ENCODE measurements at regions not wholly inside any gene's neighbourhood (a gene's known extent, or its start where the extent isn't known, plus 50 kb on each side); places are given as distances from the start of the nearest gene placed in this dataset.
"Not testable (repeated sequence)": the region's sequence is repeated elsewhere in the genome, so short reads cannot be mapped to it uniquely, and the experiment has no call there.

- Histone ChIP-seq H3K4me3 (no peak overlapping the region), H3K27me3 (no peaks in the 10 kb centered on the region), H3K4me1 (no peaks in the 10 kb centered on the region), H3K27ac (no peak overlapping the region), H3K36me3 (replicated peaks in 1 of 2; ENCODE audit: insufficient read depth in 1 of 2, low read depth in 2 of 2) (no peaks in the 10 kb centered on the region), H3K9me3 (no peaks in the 10 kb centered on the region)
- TF ChIP-seq CTCF (IDR thresholded peaks at IDR 0.05) (no peak), POLR2A (IDR thresholded peaks at IDR 0.05) (no peak)
- DNase-seq = no peak
- intact Hi-C loops (cut with DNase I) = no loop called here
- ATAC-seq = no peak
- 78 to 88% methylated on average over 2 of the region's 2 CpGs for WGBS, 2 donors
These were observed 143.1 kb downstream of the CSNK2A3 start for GRCh38 chr11:11209967-11210366.

GRCh38 chr11:11208994-11209393 lies 144.1 kb downstream of the CSNK2A3 start:
- H3K4me3 ChIP-seq = no peak overlapping the region
- H3K36me3 ChIP-seq (replicated peaks in 1 of 2; ENCODE audit: insufficient read depth in 1 of 2, low read depth in 2 of 2) = no peaks in the 10 kb centered on the region
- no peak for ATAC-seq
- H3K27me3 ChIP-seq = no peaks in the 10 kb centered on the region
- H3K27ac ChIP-seq = no peak overlapping the region
- 67 to 72% methylated on average over 4 of the region's 4 CpGs for WGBS, 2 donors
- H3K4me1 ChIP-seq = no peaks in the 10 kb centered on the region
- no peak for TF ChIP-seq POLR2A (IDR thresholded peaks at IDR 0.05)
- no peak for TF ChIP-seq CTCF (IDR thresholded peaks at IDR 0.05)
- DNase-seq = no peak
- no peaks in the 10 kb centered on the region for H3K9me3 ChIP-seq
- intact Hi-C loops (cut with DNase I) = no loop called here

- 61 to 71% methylated on average over 3 of the region's 3 CpGs for WGBS, 2 donors
- H3K9me3 ChIP-seq = peaks cover 0 to 7% (median 0%) of the 10 kb centered on the region in 3 donors
- H3K27me3 ChIP-seq = no peaks in the 10 kb centered on the region
- no peak overlapping the region for H3K27ac ChIP-seq
- H3K36me3 ChIP-seq (replicated peaks in 1 of 2; ENCODE audit: insufficient read depth in 1 of 2, low read depth in 2 of 2) = no peaks in the 10 kb centered on the region
- no peak overlapping the region for H3K4me3 ChIP-seq
- TF ChIP-seq CTCF (IDR thresholded peaks at IDR 0.05) (no peak), POLR2A (IDR thresholded peaks at IDR 0.05) (no peak)
- ATAC-seq = no peak
- intact Hi-C loops (cut with DNase I) = no loop called here
- DNase-seq = no peak
- H3K4me1 ChIP-seq = no peaks in the 10 kb centered on the region
These were observed 145.6 kb downstream of the CSNK2A3 start for GRCh38 chr11:11207428-11207827.

GRCh38 chr11:11206484-11206883 lies 146.6 kb downstream of the CSNK2A3 start:
- Histone ChIP-seq H3K27me3 (no peaks in the 10 kb centered on the region), H3K36me3 (replicated peaks in 1 of 2; ENCODE audit: insufficient read depth in 1 of 2, low read depth in 2 of 2) (no peaks in the 10 kb centered on the region), H3K9me3 (peaks cover 0 to 7% (median 0%) of the 10 kb centered on the region in 3 donors), H3K27ac (no peak overlapping the region), H3K4me3 (no peak overlapping the region), H3K4me1 (no peaks in the 10 kb centered on the region)
- WGBS, 2 donors = 61 to 80% methylated on average over 7 of the region's 7 CpGs
- TF ChIP-seq CTCF (IDR thresholded peaks at IDR 0.05) (no peak), POLR2A (IDR thresholded peaks at IDR 0.05) (no peak)
- no peak for DNase-seq
- ATAC-seq = no peak
- intact Hi-C loops (cut with DNase I) = no loop called here

GRCh38 chr11:11202885-11203284 lies 150.2 kb downstream of the CSNK2A3 start:
- Histone ChIP-seq H3K36me3 (replicated peaks in 1 of 2; ENCODE audit: insufficient read depth in 1 of 2, low read depth in 2 of 2) (no peaks in the 10 kb centered on the region), H3K9me3 (peaks cover 0 to 7% (median 0%) of the 10 kb centered on the region in 3 donors), H3K4me3 (no peak overlapping the region), H3K27me3 (no peaks in the 10 kb centered on the region), H3K4me1 (no peaks in the 10 kb centered on the region), H3K27ac (no peak overlapping the region)
- WGBS, 2 donors = 62 to 69% methylated on average over 2 of the region's 2 CpGs
- TF ChIP-seq POLR2A (IDR thresholded peaks at IDR 0.05) (no peak), CTCF (IDR thresholded peaks at IDR 0.05) (no peak)
- intact Hi-C loops (cut with DNase I) = no loop called here
- no peak for DNase-seq
- ATAC-seq = no peak

- H3K27me3 ChIP-seq; H3K9me3 ChIP-seq; intact Hi-C loops (cut with DNase I); H3K36me3 ChIP-seq (replicated peaks in 1 of 2; ENCODE audit: insufficient read depth in 1 of 2, low read depth in 2 of 2); H3K27ac ChIP-seq; H3K4me3 ChIP-seq; H3K4me1 ChIP-seq; ATAC-seq; DNase-seq: not testable (repeated sequence)
- 64 to 73% methylated on average over 2 to 4 of the region's 4 CpGs for WGBS, 2 donors
These were observed 151.7 kb downstream of the CSNK2A3 start for GRCh38 chr11:11201302-11201701.
